GM13977 (cell line): ENCODE measurements at regions not wholly inside any gene's neighbourhood (a gene's known extent, or its start where the extent isn't known, plus 50 kb on each side); places are given as distances from the start of the nearest gene placed in this dataset.

ENCODE experiments used
- DNase-seq: peaks from one replicate; pipeline ENCODE4 v3.0.0; 2012; ENCODE audit warnings: low spot score
- CTCF ChIP-seq: IDR thresholded peaks from 2 replicates; pipeline ENCODE4 v1.5.1; 2012; ENCODE audit warnings: mild to moderate bottlenecking, control low read depth; ENCODE audit not compliant: insufficient read depth; ENCODE audit errors: extremely low read depth, missing control alignments
- in situ Hi-C: fragments of 300-500 bp; cut with MboI; formaldehyde crosslinking; loops from one replicate; pipeline ENCODE4 v1.12.0; 2022; ENCODE audit warnings: low sequenced_read_pairs, low pct_unique_long_range_greater_than_20kb, mixed read lengths, inconsistent platforms; ENCODE audit not compliant: unreplicated experiment

- DNase-seq: no peak
- TF ChIP-seq CTCF: no peak
- in situ Hi-C loops: no loop called here
Observed at GRCh38 chr1:87916965-87917364, 588.3 kb downstream of the LMO4 start.

GRCh38 chr1:87918398-87918797 lies 589.7 kb downstream of the LMO4 start:
- DNase-seq: no peak
- TF ChIP-seq CTCF: no peak
- in situ Hi-C loops: no loop called here

GRCh38 chr1:87922885-87923284 lies 594.2 kb downstream of the LMO4 start:
- no peak for DNase-seq
- in situ Hi-C loops: no loop called here
- TF ChIP-seq CTCF: no peak

GRCh38 chr1:87926131-87926830 lies 597.6 kb downstream of the LMO4 start:
- no peak for TF ChIP-seq CTCF
- no peak for DNase-seq
- in situ Hi-C loops: loop anchor here (25.0 kb wide), 1 partner anchor 789 kb away; no protein-coding TSS in a partner anchor

GRCh38 chr1:87926921-87927320 lies 598.2 kb downstream of the LMO4 start:
- no peak for TF ChIP-seq CTCF
- DNase-seq: no peak
- in situ Hi-C loops: loop anchor here (25.0 kb wide), 1 partner anchor 790 kb away; no protein-coding TSS in a partner anchor

GRCh38 chr1:87927391-87928280 lies 599.0 kb downstream of the LMO4 start:
- no peak for TF ChIP-seq CTCF
- in situ Hi-C loops: loop anchor here (25.0 kb wide), 1 partner anchor 790 kb away; no protein-coding TSS in a partner anchor
- DNase-seq: no peak
